Keratinocyte (primary cell): ENCODE measurements at regions not wholly inside any gene's neighbourhood (a gene's known extent, or its start where the extent isn't known, plus 50 kb on each side); places are given as distances from the start of the nearest gene placed in this dataset.

ENCODE experiments used
- DNase-seq: peaks from one replicate; pipeline ENCODE4 v3.0.0-alpha.2; 2011; ENCODE audit warnings: low read depth, missing footprints, low spot score
- FAIRE-seq: peaks from 2 replicates; lab custom pipeline; 2011; peaks lifted over from hg19 to GRCh38; lab: Jason Lieb, UNC
- H2AFZ ChIP-seq: 2 replicates; pipeline ENCODE4 v1.6.0; 2012; ENCODE audit warnings: low read length, control low read depth, inconsistent platforms; ENCODE audit not compliant: control insufficient read depth
- H3K27ac ChIP-seq: 2 replicates; pipeline ENCODE4 v1.5.1; 2011; ENCODE audit warnings: low read length; ENCODE audit not compliant: control insufficient read depth, insufficient read depth
- H3K27me3 ChIP-seq: 3 replicates; pipeline ENCODE4 v1.6.0; 2011; ENCODE audit warnings: low read length; ENCODE audit not compliant: control insufficient read depth, insufficient read depth; ENCODE audit errors: extremely low read depth
- H3K36me3 ChIP-seq, 2 experiments: 2 replicates in 1 of 2; 3 replicates in 1 of 2; pipeline ENCODE4 v1.5.1; 2011; ENCODE audit warnings: low read length in 2 of 2, mild to moderate bottlenecking in 1 of 2; ENCODE audit not compliant: control insufficient read depth in 2 of 2, insufficient read depth in 2 of 2; ENCODE audit errors: extremely low read depth in 1 of 2
- H3K4me1 ChIP-seq: 3 replicates; pipeline ENCODE4 v1.5.1; 2011; ENCODE audit warnings: low read length; ENCODE audit not compliant: control insufficient read depth, insufficient read depth; ENCODE audit errors: extremely low read depth
- H3K4me2 ChIP-seq: 3 replicates; pipeline ENCODE4 v1.6.0; 2011; ENCODE audit warnings: low read depth, low read length; ENCODE audit not compliant: control insufficient read depth, insufficient read depth; ENCODE audit errors: extremely low read depth
- H3K4me3 ChIP-seq, 3 experiments: fragments of 200-600 bp in 1 of 3; sonication (generic) in 1 of 3; 2 replicates in 2 of 3; 3 replicates in 1 of 3; pipeline ENCODE4 v1.5.1; 2011 to 2016; ENCODE audit warnings: low read length in 3 of 3, mild to moderate bottlenecking in 3 of 3, control low read depth in 2 of 3, inconsistent platforms in 1 of 3, low read depth in 1 of 3, mixed read lengths in 1 of 3, mixed run types in 1 of 3, moderate library complexity in 1 of 3; ENCODE audit not compliant: control insufficient read depth in 2 of 3, insufficient read depth in 2 of 3; ENCODE audit errors: extremely low read depth in 1 of 3
- H3K79me2 ChIP-seq: 2 replicates; pipeline ENCODE4 v1.6.0; 2012; ENCODE audit warnings: low read length; ENCODE audit not compliant: control insufficient read depth, insufficient read depth
- H3K9ac ChIP-seq: 3 replicates; pipeline ENCODE4 v1.6.0; 2011; ENCODE audit warnings: low read length; ENCODE audit not compliant: control insufficient read depth, insufficient read depth; ENCODE audit errors: extremely low read depth
- H3K9me1 ChIP-seq: 3 replicates; pipeline ENCODE4 v1.6.0; 2011; ENCODE audit warnings: low read length; ENCODE audit not compliant: control insufficient read depth, insufficient read depth; ENCODE audit errors: extremely low read depth
- H3K9me3 ChIP-seq: 2 replicates; pipeline ENCODE4 v1.5.1; 2012; ENCODE audit warnings: low read depth, low read length; ENCODE audit not compliant: control insufficient read depth
- H4K20me1 ChIP-seq: 3 replicates; pipeline ENCODE4 v1.6.0; 2011; ENCODE audit warnings: low read length; ENCODE audit not compliant: control insufficient read depth, insufficient read depth; ENCODE audit errors: extremely low read depth
- EZH2 ChIP-seq: IDR thresholded peaks from one replicate; pipeline ENCODE4 v1.6.1; 2012; ENCODE audit warnings: inconsistent platforms, mild to moderate bottlenecking, low read length, moderate library complexity
- dilution Hi-C: fragments of 300-500 bp; cut with MboI; formaldehyde crosslinking; loops from one replicate; pipeline ENCODE4 v1.7.0; 2020; ENCODE audit warnings: low sequenced_read_pairs; ENCODE audit not compliant: extremely low pct_ligation_motif_present
- TF ChIP-seq, protein P1 (sequence below), 3 experiments: IDR thresholded peaks in 1 of 3; conservative IDR thresholded peaks in 1 of 3; optimal IDR thresholded peaks in 1 of 3; 2 replicates in 2 of 3; 3 replicates in 1 of 3; pipeline versions ENCODE3 to v1.5.1; 2011; ENCODE audit warnings: low read length in 3 of 3, mild to moderate bottlenecking in 3 of 3, moderate library complexity in 2 of 3, control low read depth in 1 of 3, inconsistent platforms in 1 of 3; ENCODE audit not compliant: insufficient read depth in 2 of 3; ENCODE audit errors: extremely low read depth in 1 of 3

DNA sequence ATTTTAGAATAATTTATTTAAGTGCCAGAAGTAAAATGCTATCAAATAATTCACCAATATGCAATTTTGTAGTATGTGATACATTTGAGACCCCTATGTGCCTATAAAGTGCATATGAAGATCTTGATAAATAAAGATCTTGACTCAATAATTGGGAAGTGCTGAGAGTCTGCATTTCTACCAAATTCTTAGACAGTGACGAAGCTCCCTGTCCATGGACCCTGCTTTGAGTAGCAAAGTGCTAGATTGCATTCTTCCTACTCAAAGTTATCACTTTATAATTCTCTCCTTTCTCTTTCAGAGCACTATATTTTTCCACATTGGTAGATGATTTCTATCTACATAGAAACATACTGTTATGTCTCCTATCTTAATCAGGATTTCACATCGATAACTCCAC is 1393.9 kb downstream of the ARAP2 start:
- Histone ChIP-seq H3K9me3 (no peaks in the 10 kb centered on the region), H3K9me1 (no peaks in the 10 kb centered on the region), H3K9ac (no peak overlapping the region), H3K36me3 (no peaks in the 10 kb centered on the region), H3K4me1 (no peaks in the 10 kb centered on the region), H3K79me2 (no peaks in the 10 kb centered on the region), H3K27me3 (no peaks in the 10 kb centered on the region), H3K27ac (no peak overlapping the region), H4K20me1 (no peaks in the 10 kb centered on the region), H3K4me2 (no peak overlapping the region), H2AFZ (no peak overlapping the region), H3K4me3 (no peak overlapping the region)
- no peak for DNase-seq
- dilution Hi-C loops: no loop called here
- FAIRE-seq: no peak
- TF ChIP-seq, protein P1, sequence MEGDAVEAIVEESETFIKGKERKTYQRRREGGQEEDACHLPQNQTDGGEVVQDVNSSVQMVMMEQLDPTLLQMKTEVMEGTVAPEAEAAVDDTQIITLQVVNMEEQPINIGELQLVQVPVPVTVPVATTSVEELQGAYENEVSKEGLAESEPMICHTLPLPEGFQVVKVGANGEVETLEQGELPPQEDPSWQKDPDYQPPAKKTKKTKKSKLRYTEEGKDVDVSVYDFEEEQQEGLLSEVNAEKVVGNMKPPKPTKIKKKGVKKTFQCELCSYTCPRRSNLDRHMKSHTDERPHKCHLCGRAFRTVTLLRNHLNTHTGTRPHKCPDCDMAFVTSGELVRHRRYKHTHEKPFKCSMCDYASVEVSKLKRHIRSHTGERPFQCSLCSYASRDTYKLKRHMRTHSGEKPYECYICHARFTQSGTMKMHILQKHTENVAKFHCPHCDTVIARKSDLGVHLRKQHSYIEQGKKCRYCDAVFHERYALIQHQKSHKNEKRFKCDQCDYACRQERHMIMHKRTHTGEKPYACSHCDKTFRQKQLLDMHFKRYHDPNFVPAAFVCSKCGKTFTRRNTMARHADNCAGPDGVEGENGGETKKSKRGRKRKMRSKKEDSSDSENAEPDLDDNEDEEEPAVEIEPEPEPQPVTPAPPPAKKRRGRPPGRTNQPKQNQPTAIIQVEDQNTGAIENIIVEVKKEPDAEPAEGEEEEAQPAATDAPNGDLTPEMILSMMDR (optimal IDR thresholded peaks at IDR 0.05 in 1 of 3, IDR thresholded peaks at IDR 0.05 in 1 of 3, conservative IDR thresholded peaks at IDR 0.05 in 1 of 3; ENCODE audit: extremely low read depth in 1 of 3, insufficient read depth in 2 of 3, low read length in 3 of 3): no peak
- no peak for TF ChIP-seq EZH2

DNA sequence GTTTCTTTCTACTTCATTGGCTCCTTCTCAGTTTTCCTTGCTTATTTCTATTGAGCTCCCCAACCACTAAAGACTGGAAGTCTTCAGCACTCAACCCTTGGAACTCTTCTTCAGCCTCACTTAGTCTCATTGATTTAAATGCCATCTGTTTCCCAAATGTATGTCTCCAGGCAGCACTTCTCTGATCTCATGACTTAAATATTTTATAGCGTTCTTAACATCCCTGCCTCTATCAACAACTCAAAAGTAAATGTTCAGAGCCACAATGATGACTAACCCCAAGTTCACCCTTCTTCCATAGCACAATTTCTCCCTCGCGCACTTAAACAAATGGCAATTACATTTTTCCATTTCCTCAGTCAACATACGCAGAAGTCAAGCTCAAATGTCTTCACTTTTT is 1393.3 kb downstream of the ARAP2 start:
- Histone ChIP-seq H3K9ac (no peak overlapping the region), H3K36me3 (no peaks in the 10 kb centered on the region), H3K27me3 (no peaks in the 10 kb centered on the region), H2AFZ (no peak overlapping the region), H3K9me1 (no peaks in the 10 kb centered on the region), H3K4me1 (no peaks in the 10 kb centered on the region), H4K20me1 (no peaks in the 10 kb centered on the region), H3K27ac (no peak overlapping the region), H3K4me2 (no peak overlapping the region), H3K4me3 (no peak overlapping the region), H3K9me3 (no peaks in the 10 kb centered on the region), H3K79me2 (no peaks in the 10 kb centered on the region)
- no peak for FAIRE-seq
- DNase-seq: no peak
- no peak for TF ChIP-seq EZH2
- TF ChIP-seq, protein P1 (optimal IDR thresholded peaks at IDR 0.05 in 1 of 3, IDR thresholded peaks at IDR 0.05 in 1 of 3, conservative IDR thresholded peaks at IDR 0.05 in 1 of 3; ENCODE audit: extremely low read depth in 1 of 3, insufficient read depth in 2 of 3, low read length in 3 of 3): no peak
- dilution Hi-C loops: no loop called here
